H1 (cell line): ENCODE measurements at regions not wholly inside any gene's neighbourhood (a gene's known extent, or its start where the extent isn't known, plus 50 kb on each side); places are given as distances from the start of the nearest gene placed in this dataset.

ENCODE experiments used
- CBX5 ChIP-seq: fragments of 300-800, 300-1000 bp; sonication (generic); IDR thresholded peaks from 2 replicates; pipeline ENCODE4 v1.7.1; 2016; ENCODE audit warnings: antibody characterized with exemption, low read length, low read depth
- CREB1 ChIP-seq: IDR thresholded peaks from 2 replicates; pipeline ENCODE4 v1.6.1; 2012; ENCODE audit warnings: inconsistent platforms
- JUN ChIP-seq: IDR thresholded peaks from 2 replicates; pipeline ENCODE4 v1.6.1; 2011; ENCODE audit warnings: low read depth, mild to moderate bottlenecking, improper control_type of control experiment, low read length
- PHF8 ChIP-seq: fragments of 200-600 bp; sonication (generic); conservative IDR thresholded peaks from 2 replicates; pipeline ENCODE4 v1.7.1; 2012; ENCODE audit warnings: low read depth, mild to moderate bottlenecking, inconsistent platforms, low read length, moderate library complexity
- RNF2 ChIP-seq: fragments of 200-900, 300-1000 bp; sonication (generic); IDR thresholded peaks from 2 replicates; pipeline ENCODE4 v1.7.1; 2016; ENCODE audit warnings: borderline replicate concordance, low read depth, mild to moderate bottlenecking, antibody characterized with exemption, low read length; ENCODE audit not compliant: poor library complexity, severe bottlenecking; ENCODE audit errors: missing control alignments
- SUZ12 ChIP-seq: fragments of 200-600 bp; sonication (generic); IDR thresholded peaks from 2 replicates; pipeline ENCODE4 v1.6.1; 2012; ENCODE audit warnings: mild to moderate bottlenecking, inconsistent platforms, low read length, moderate library complexity, mixed read lengths
- TAF7 ChIP-seq: optimal IDR thresholded peaks from 2 replicates; pipeline ENCODE3; 2011; ENCODE audit warnings: low read depth, mild to moderate bottlenecking, inconsistent platforms, low read length, moderate library complexity, borderline replicate concordance
- TEAD4 ChIP-seq: IDR thresholded peaks from 2 replicates; pipeline ENCODE4 v1.6.1; 2012; ENCODE audit warnings: low read depth, low read length, inconsistent platforms, mixed read lengths

DNA sequence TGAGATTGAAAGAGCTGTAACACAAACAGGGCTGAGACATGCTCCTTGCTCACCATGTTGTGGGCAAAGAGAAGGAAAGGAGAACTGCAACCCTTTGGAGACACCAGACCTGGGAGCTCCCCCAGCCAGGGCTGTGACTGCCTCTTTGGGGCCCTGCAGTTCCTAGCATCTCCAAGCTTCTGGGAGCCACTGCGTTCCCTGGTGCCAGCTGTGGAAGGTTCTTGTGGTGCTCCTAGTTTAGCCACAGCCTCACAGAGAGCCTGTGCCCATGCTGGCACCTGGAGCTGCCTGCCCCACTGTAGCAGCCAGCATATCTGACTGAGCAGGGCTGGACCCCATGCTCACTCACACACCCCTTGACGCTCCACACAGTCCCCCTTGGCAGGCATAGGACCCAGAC is 141.7 kb downstream of the PDHA2 start (continued):
- no peak for TF ChIP-seq TEAD4
- TF ChIP-seq TAF7, result no peak
- no peak for TF ChIP-seq JUN
- TF ChIP-seq RNF2, result no peak
- no peak for TF ChIP-seq CBX5
- no peak for TF ChIP-seq PHF8
- TF ChIP-seq SUZ12, result no peak
- no peak for TF ChIP-seq CREB1
